ENCODE measurements at regions not wholly inside any gene's neighbourhood (a gene's known extent, or its start where the extent isn't known, plus 50 kb on each side); places are given as distances from the start of the nearest gene placed in this dataset.
"Not testable (repeated sequence)": the region's sequence is repeated elsewhere in the genome, so short reads cannot be mapped to it uniquely, and the experiment has no call there.

GRCh38 chr2:75853436-75853835 lies 142.7 kb upstream of the GCFC2 start:
- DNase-seq (ENCODE audit: low read depth in 2 of 2), result no peak
- no peak overlapping the region for H3K4me3 ChIP-seq (replicated peaks in 1 of 2; ENCODE audit: low read depth in 2 of 2, low read length in 2 of 2)
- no peak for TF ChIP-seq CTCF (IDR thresholded peaks at IDR 0.05; ENCODE audit: low read depth, low read length)

GRCh38 chr2:75852639-75853038 lies 141.9 kb upstream of the GCFC2 start:
- TF ChIP-seq CTCF (IDR thresholded peaks at IDR 0.05; ENCODE audit: low read depth, low read length), result no peak
- H3K4me3 ChIP-seq (replicated peaks in 1 of 2; ENCODE audit: low read depth in 2 of 2, low read length in 2 of 2), result no peak overlapping the region
- no peak for DNase-seq (ENCODE audit: low read depth in 2 of 2)

GRCh38 chr2:75846683-75847190 lies 136.0 kb upstream of the GCFC2 start:
- DNase-seq (ENCODE audit: low read depth in 2 of 2), result peak; percentile 5 to 20
- TF ChIP-seq CTCF (IDR thresholded peaks at IDR 0.05; ENCODE audit: low read depth, low read length), result no peak
- no peak overlapping the region for H3K4me3 ChIP-seq (replicated peaks in 1 of 2; ENCODE audit: low read depth in 2 of 2, low read length in 2 of 2)

- H3K4me3 ChIP-seq (replicated peaks in 1 of 2; ENCODE audit: low read depth in 2 of 2, low read length in 2 of 2), result no peak overlapping the region
- TF ChIP-seq CTCF (IDR thresholded peaks at IDR 0.05; ENCODE audit: low read depth, low read length), result no peak
- DNase-seq (ENCODE audit: low read depth in 2 of 2), result peak; percentile 6 to 12
Measured at GRCh38 chr2:75844651-75845050, 133.9 kb upstream of the GCFC2 start.

- H3K4me3 ChIP-seq (replicated peaks in 1 of 2; ENCODE audit: low read depth in 2 of 2, low read length in 2 of 2); DNase-seq (ENCODE audit: low read depth in 2 of 2): not testable (repeated sequence)
Measured at GRCh38 chr2:75834588-75834987, 123.9 kb upstream of the GCFC2 start.

GRCh38 chr2:75833386-75833785 lies 122.7 kb upstream of the GCFC2 start:
- no peak for DNase-seq (ENCODE audit: low read depth in 2 of 2)
- TF ChIP-seq CTCF (IDR thresholded peaks at IDR 0.05; ENCODE audit: low read depth, low read length), result no peak
- H3K4me3 ChIP-seq (replicated peaks in 1 of 2; ENCODE audit: low read depth in 2 of 2, low read length in 2 of 2), result no peak overlapping the region

- no peak for DNase-seq (ENCODE audit: low read depth in 2 of 2)
- no peak overlapping the region for H3K4me3 ChIP-seq (replicated peaks in 1 of 2; ENCODE audit: low read depth in 2 of 2, low read length in 2 of 2)
- no peak for TF ChIP-seq CTCF (IDR thresholded peaks at IDR 0.05; ENCODE audit: low read depth, low read length)
Measured at GRCh38 chr2:75828826-75829225, 118.1 kb upstream of the GCFC2 start.

- DNase-seq (ENCODE audit: low read depth in 2 of 2); H3K4me3 ChIP-seq (replicated peaks in 1 of 2; ENCODE audit: low read depth in 2 of 2, low read length in 2 of 2): not testable (repeated sequence)
Measured at GRCh38 chr2:75823515-75823914, 112.8 kb upstream of the GCFC2 start.

Data from cardiac fibroblast (primary cell).